ENCODE measurements at regions not wholly inside any gene's neighbourhood (a gene's known extent, or its start where the extent isn't known, plus 50 kb on each side); places are given as distances from the start of the nearest gene placed in this dataset.
"Not testable (repeated sequence)": the region's sequence is repeated elsewhere in the genome, so short reads cannot be mapped to it uniquely, and the experiment has no call there.

DNA sequence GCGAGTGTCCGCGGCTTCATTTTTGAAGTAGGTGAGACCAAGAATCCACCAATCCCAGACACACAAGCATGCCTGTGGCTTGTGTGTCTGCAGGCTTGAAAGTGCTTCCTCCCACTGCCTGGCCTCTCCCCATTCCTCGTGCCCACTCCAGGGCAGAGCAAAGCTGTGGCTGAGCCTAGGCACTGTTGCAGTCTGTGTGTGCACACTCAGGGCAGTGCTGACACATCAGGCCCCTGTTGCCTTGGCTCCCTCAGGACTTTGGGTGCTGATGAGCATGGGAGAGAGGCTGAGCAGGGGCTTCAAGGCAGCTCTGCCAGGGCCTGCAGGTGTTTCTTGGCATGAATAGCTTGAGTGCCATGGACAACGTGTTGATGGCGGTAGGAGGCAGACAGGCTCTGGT lies 776.7 kb downstream of the CDH11 start:
- no peak for DNase-seq

GRCh38 chr16:64343820-64344443 lies 777.9 kb downstream of the CDH11 start:
- DNase-seq: not testable (repeated sequence)

DNA sequence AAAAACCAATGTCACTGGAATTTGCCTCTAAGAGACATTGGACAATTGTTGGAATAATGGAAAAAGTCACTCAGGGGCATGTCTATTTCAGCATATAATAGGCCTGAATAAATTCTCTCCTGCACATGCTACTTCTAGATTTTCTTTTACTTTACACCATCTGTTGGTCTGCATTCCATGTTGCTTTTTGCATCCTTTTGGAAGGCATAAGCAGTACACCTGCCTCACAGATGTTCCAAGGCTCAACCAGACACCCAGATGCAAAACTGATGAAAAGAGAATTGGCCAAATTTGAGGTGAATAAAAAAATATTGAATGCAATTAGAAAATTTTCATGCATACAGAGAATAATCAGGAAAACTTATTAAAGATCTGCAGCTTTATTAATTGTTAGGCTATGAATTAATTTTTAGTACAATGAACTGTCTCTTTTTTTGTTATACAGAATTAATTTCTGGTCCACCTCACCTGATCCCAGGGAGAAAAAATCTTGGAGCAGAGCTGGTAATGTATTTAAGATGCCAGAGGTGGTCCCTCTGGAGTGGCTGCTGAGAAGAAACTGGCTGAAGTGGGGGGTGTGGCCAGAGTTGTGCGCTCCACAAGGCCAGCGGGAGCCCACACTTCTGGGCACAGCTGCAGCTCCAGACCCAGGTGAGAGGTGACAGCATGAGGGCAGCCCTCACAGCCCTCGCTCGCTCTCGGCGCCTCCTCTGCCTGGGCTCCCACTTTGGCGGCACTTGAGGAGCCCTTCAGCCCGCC lies 778.6 kb downstream of the CDH11 start:
- DNase-seq: no peak

- DNase-seq: not testable (repeated sequence)
Measured at GRCh38 chr16:64341336-64341735, 780.5 kb downstream of the CDH11 start.

GRCh38 chr16:64339052-64339770 lies 782.7 kb downstream of the CDH11 start:
- DNase-seq: no peak

- no peak for DNase-seq
Measured at GRCh38 chr16:64321881-64322280, 800.0 kb downstream of the CDH11 start.

- DNase-seq: no peak
Measured at GRCh38 chr16:64321066-64321465, 800.8 kb downstream of the CDH11 start.

GRCh38 chr16:64317601-64318000 lies 804.3 kb downstream of the CDH11 start:
- DNase-seq: no peak

DNA sequence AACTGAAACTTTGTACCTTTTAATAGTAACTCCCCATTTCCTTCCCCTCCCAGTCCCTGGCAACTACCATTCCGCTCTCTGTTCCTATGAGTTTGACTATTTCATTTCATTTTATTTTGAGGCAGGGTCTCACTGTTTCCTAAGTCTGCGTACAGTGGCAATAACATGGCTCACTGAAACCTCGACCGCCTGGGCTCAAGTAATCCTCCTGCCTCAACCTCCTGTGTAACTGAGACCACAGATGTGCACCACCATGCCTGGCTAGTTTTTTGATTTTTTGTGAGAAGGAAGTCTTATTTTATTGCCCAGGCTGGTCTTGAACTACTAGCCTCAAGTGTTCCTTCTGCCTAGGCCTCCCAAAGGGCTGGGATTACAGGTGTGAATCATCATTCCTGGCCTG lies 808.1 kb downstream of the CDH11 start:
- no peak for DNase-seq

- DNase-seq: no peak
Measured at GRCh38 chr16:64312980-64313379, 808.9 kb downstream of the CDH11 start.

GRCh38 chr16:64312292-64312691 lies 809.6 kb downstream of the CDH11 start:
- no peak for DNase-seq

GRCh38 chr16:64311241-64311640 lies 810.6 kb downstream of the CDH11 start:
- no peak for DNase-seq

GRCh38 chr16:64309398-64310110 lies 812.3 kb downstream of the CDH11 start:
- no peak for DNase-seq

DNA sequence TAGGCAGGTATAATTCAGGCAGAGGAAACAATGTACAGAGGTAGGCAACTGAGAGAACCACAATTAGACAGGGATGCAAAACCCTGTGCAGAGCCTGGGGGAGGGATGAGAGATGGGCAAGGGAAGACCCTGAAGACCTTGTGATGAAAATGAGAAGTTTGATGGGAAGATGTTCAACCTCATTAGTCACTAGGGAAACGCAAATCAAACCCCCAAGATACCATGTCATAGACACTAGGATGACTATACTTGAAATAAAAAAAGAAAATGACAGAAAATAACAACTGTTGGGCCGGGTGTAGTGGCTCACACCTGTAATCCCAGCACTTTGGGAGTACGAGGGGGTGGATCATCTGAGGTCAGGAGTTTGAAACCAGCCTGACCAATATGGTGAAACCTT lies 813.1 kb downstream of the CDH11 start:
- DNase-seq: no peak

DNA sequence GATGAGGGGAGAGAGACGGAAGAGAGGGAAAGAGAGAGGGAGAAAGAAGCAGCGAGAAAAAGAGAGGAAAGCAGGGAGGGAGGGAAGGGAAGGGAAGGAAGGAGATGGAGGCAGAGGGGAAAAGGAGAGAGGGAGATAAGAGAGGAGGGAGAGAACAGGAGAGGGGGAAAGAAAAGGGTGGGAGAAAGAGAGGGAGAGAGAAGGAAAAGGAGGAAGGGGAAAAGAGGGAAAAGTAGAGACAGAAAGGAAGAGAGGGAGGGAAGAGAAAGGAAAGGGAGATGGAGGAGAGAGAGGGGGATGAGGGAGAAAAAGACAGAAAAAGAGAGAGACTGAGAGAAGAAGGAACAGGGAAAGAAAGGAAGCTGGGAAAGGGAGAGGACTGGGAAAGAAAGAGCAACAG lies 814.4 kb downstream of the CDH11 start:
- DNase-seq: no peak

- DNase-seq: no peak
Measured at GRCh38 chr16:64305663-64306062, 816.2 kb downstream of the CDH11 start.

- no peak for DNase-seq
Measured at GRCh38 chr16:64304951-64305350, 816.9 kb downstream of the CDH11 start.

DNA sequence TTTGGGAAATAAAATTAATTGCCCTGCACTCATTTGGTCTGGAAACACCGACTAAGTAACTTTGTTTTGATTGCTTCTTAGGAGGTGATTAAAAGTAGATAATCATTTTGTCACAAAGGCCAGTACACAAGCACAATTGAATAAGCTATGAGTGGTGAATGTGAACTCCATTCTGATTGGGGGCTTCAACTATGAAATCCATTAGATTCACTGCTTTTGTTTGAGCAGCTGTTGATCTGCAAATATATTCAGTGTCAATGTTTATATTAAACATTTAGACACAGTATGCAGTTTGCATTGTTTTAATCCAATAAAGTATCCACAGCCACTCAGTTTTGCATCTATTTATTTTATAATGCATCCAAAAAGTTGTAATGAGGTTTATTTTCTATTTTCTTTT lies 817.5 kb downstream of the CDH11 start:
- no peak for DNase-seq

GRCh38 chr16:64297863-64298600 lies 823.8 kb downstream of the CDH11 start:
- DNase-seq: no peak

DNA sequence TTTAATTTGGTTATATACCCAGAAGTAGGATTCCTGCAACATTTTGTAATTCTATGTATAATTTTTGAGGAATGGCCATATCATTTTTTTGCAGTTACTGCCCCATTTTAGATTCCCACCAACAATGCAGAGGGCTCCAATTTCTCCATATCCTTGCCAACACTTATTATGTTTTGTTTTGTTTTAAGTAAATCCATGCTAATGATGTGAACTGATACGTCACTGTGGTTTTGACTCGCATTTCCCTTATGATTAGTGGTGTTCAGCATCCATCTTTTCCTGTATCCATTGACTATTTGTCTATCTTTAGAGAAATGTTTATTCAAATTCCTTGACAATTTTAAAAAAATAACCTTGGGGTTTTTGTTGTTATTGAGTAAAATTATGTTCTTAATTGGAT lies 826.4 kb downstream of the CDH11 start:
- no peak for DNase-seq

DNA sequence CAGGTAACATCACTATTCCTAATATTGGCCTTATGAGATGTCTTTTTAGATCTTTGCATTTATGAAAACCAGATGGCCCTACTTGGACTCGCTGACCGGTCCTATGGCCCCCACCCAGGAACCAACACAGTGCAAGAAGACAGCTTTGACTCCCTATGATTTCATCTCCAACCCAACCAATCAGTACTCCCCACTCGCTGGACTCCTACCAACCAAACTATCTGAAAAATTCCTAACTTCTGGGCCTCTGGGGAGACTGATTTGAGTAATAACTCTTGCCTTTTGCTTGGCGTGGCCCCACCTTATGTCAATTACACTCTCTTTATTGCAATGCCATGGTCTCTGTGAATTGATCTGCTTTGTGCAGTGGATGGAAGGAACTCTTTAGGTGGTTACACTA lies 828.9 kb downstream of the CDH11 start:
- no peak for DNase-seq

GRCh38 chr16:64292161-64292560 lies 829.7 kb downstream of the CDH11 start:
- DNase-seq: no peak

DNA sequence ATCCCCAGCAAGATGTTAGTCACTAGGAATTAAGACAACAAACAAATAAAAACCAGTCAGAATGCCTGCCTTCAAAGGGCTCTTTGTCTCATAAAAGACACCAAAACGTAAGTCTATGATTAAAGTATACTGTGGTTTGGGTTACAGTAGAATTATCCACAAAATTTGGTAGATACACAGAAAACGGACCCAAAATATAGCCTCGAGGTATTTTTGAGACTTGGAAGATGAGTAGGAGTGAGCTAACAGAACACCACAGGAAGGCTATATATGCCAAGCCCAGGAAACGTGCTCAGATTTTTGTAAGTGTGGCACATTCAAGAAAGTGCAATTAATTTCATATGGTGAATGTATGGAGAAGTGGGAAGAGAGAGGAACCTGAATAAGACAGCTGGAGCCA lies 831.4 kb downstream of the CDH11 start:
- no peak for DNase-seq
